Central memory CD8-positive, alpha-beta T cell (primary cell): ENCODE measurements at regions not wholly inside any gene's neighbourhood (a gene's known extent, or its start where the extent isn't known, plus 50 kb on each side); places are given as distances from the start of the nearest gene placed in this dataset.

ENCODE experiments used
- ATAC-seq: fragments of 150-1000 bp; cut with Tn5 transposase; replicated peaks from 2 replicates; pipeline ENCODE4 v1.10.0; 2022; ENCODE audit warnings: mild to moderate bottlenecking, moderate FRiP score, moderate number of reproducible peaks; ENCODE audit not compliant: poor library complexity, severe bottlenecking; ENCODE audit errors: extremely low read depth
- DNase-seq, 2 donors: peaks; one replicate each; pipeline ENCODE4 v3.0.0; 2021; ENCODE audit warnings: low spot score in 2 of 2
- H3K27ac Mint-ChIP-seq: one replicate; pipeline ENCODE4 v1.8.0; 2022; ENCODE audit warnings: low read depth, mild to moderate bottlenecking, moderate library complexity, mixed read lengths
- H3K27me3 Mint-ChIP-seq: one replicate; pipeline ENCODE4 v1.8.0; 2022; ENCODE audit warnings: mixed read lengths
- H3K36me3 Mint-ChIP-seq: one replicate; pipeline ENCODE4 v1.8.0; 2022; ENCODE audit warnings: mild to moderate bottlenecking, moderate library complexity, mixed read lengths; ENCODE audit not compliant: insufficient read depth
- H3K4me1 Mint-ChIP-seq: one replicate; pipeline ENCODE4 v1.8.0; 2022; ENCODE audit warnings: mixed read lengths
- H3K4me3 Mint-ChIP-seq: one replicate; pipeline ENCODE4 v1.8.0; 2022; ENCODE audit warnings: mild to moderate bottlenecking, moderate library complexity, mixed read lengths
- H3K9me3 Mint-ChIP-seq: one replicate; pipeline ENCODE4 v1.8.0; 2022; ENCODE audit warnings: mixed read lengths

DNA sequence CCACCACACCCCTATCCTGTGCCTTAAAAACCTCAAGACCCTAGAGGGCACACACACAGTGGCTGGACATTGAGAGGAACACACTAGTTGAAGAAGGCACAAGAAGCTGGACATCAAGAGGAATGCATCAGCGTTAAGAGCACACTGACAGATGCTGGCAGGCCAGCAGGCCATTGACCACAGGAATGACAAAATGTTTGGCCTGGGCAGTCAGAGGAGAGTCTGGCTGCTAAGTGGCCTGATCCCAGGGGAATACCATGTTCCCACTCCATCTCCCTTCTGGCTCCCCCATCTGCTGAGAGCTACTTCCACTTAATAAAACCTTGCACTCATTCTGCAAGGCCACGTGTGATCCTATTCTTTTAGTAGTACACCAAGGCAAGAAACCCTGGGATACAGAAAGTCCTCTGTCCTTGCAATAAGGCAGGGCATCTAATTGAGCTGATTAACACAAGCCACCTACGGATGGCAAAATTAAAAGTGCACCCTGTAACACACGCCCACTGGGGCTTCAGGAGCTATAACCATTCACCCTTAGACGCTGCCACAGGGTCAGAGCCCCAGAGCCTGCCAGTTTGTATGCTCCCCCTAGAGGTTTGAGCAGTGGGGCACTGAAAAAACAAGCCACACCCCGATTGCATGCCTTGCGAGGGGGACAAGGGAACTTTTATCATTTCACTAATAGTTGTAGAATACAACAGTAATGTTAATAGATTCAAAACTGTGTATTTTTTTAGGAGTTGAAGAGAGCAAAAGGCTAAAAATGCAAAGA lies 1216.1 kb upstream of the NCAM2 start:
- DNase-seq (no peak), ATAC-seq (no peak)
- H3K9me3 Mint-ChIP-seq: peaks cover 16% of the 10 kb centered on the region
- H3K27ac Mint-ChIP-seq: no peak overlapping the region
- H3K4me3 Mint-ChIP-seq: no peak overlapping the region
- no peaks in the 10 kb centered on the region for H3K27me3 Mint-ChIP-seq
- H3K36me3 Mint-ChIP-seq: no peaks in the 10 kb centered on the region
- H3K4me1 Mint-ChIP-seq: no peaks in the 10 kb centered on the region

DNA sequence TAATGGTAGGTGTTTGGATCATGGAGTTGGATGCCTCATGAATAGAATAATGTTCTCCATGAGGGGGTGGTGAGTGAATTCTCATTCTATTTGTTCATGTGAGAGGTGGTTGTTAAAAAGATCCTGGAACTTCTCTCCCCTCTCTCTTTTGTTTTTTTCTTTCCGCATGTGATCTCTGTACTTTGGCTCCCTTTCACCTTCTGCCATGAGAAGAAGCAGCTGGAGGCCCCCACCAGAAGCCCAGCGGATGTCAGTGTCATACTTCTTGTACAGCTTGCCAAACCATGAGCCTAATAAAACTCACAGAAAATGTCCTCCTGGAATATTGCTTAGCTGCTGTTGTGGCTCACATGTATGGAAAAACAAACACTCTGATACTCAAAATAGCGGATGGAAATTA lies 1212.3 kb upstream of the NCAM2 start:
- Mint-ChIP-seq H3K36me3 (no peaks in the 10 kb centered on the region), H3K4me3 (no peak overlapping the region), H3K4me1 (no peaks in the 10 kb centered on the region), H3K27me3 (no peaks in the 10 kb centered on the region), H3K9me3 (peaks cover 16% of the 10 kb centered on the region), H3K27ac (no peak overlapping the region)
- no peak for ATAC-seq
- no peak for DNase-seq

DNA sequence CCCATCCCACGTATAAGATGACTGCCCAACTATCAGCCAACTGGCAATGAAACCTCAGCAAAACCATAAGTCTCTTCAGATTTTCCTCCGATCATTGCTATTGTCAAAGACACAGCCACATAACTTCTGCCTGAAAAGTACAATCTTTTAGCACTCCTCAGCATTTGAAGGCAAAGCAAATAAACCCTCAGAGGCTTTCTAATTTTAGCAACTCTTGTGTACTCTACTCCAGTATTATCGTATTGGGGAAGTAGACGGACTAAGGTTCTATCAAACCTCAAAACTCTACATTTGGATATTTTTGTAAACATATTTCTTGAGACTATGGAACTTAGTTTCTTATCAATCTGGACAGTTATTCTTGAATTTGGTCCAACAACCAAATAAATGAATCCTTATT lies 1206.2 kb upstream of the NCAM2 start:
- Mint-ChIP-seq H3K9me3 (peaks cover 11% of the 10 kb centered on the region), H3K27me3 (no peaks in the 10 kb centered on the region)
- no peak for ATAC-seq

DNA sequence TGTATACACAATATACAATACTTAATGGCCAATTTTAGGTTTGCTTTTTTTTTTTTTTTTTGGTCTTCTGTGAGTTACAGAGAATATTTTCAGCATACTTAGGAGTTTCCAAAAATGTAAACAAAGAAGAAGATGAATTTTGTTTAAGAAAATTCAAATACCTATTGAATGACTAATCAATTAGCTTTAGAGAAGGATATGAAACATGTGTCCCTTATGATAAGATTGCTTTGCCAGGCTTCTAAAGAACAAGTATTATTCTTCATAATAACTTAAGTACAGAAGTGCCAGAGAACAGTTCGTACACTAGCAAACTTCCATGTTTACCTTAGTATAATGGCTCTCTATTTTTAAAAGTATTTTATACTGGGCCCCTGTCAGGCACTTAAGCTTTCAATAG lies 1191.0 kb upstream of the NCAM2 start:
- no peak for DNase-seq

More for the DNA sequence above, 1206.2 kb upstream of the NCAM2 start:
- Mint-ChIP-seq H3K36me3 (no peaks in the 10 kb centered on the region), H3K4me1 (no peaks in the 10 kb centered on the region), H3K4me3 (no peak overlapping the region), H3K27ac (no peak overlapping the region)
- no peak for DNase-seq

DNA sequence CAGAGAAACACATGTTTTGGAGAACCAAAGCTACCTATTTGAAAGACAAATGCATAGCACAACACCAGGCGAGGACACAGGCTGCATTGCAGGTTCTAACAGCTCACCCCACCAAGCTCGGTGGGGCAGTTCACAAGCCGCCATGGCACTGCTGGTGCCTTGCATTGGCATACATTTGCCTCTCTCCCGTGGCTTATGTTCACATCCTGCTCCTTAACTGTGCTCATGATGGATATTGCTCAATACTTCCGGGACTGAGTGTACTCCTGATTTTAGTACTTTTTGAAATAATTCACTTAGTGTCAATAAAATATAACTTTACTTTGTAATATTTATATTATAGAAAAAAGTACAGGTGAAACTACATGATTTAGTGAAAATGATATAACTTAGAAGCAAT lies 1187.4 kb upstream of the NCAM2 start:
- DNase-seq (no peak), ATAC-seq (no peak)
- Mint-ChIP-seq H3K4me3 (no peak overlapping the region), H3K4me1 (no peaks in the 10 kb centered on the region), H3K27ac (no peak overlapping the region), H3K9me3 (peaks cover 24% of the 10 kb centered on the region), H3K36me3 (no peaks in the 10 kb centered on the region), H3K27me3 (no peaks in the 10 kb centered on the region)

More for the DNA sequence above, 1191.0 kb upstream of the NCAM2 start:
- H3K27ac Mint-ChIP-seq: no peak overlapping the region
- no peaks in the 10 kb centered on the region for H3K36me3 Mint-ChIP-seq
- peaks cover 11% of the 10 kb centered on the region for H3K9me3 Mint-ChIP-seq
- ATAC-seq: no peak
- H3K27me3 Mint-ChIP-seq: no peaks in the 10 kb centered on the region
- no peak overlapping the region for H3K4me3 Mint-ChIP-seq
- no peaks in the 10 kb centered on the region for H3K4me1 Mint-ChIP-seq

DNA sequence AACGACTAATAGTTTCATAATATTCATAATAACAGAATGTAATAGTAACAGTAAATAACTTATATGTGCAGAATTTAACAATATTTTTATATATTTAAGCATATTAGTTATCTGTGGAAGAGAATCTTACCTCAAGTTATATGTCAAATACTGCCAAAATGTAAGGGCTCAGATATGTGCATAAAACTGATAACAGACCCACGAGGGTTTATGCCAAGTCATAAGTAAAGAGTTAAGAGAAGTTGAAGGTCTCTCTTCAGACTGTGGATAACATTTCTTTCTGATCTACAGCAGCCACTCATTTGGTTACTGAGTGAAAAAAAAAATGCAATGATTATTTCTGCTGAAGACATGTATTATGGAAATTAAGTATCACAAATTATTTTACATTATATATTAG lies 1167.8 kb upstream of the NCAM2 start:
- Mint-ChIP-seq H3K27ac (no peak overlapping the region), H3K9me3 (peaks cover 35% of the 10 kb centered on the region), H3K27me3 (no peaks in the 10 kb centered on the region), H3K36me3 (no peaks in the 10 kb centered on the region), H3K4me1 (no peaks in the 10 kb centered on the region), H3K4me3 (no peak overlapping the region)
- DNase-seq (no peak), ATAC-seq (no peak)

DNA sequence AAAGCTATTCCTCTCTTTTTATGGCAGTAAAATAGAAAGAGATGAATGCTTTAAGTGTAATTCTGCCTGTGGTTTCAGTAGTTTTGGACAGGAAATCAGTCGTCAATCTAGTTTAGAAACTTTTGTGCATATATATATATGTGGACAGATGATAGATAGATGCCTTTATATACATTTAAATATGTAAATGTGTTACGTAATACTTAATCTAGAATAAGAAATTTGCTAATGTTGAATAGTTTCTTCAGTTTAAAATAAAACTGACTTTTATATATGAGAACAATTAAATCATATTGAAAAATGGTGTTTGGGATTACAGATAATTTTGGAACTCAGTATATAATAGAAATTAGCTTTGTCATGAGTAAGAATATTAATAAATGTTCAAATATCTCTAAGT lies 1165.7 kb upstream of the NCAM2 start:
- ATAC-seq (no peak), DNase-seq (no peak)
- Mint-ChIP-seq H3K4me1 (no peaks in the 10 kb centered on the region), H3K27me3 (no peaks in the 10 kb centered on the region), H3K4me3 (no peak overlapping the region), H3K9me3 (peaks cover 36% of the 10 kb centered on the region), H3K36me3 (no peaks in the 10 kb centered on the region), H3K27ac (no peak overlapping the region)

DNA sequence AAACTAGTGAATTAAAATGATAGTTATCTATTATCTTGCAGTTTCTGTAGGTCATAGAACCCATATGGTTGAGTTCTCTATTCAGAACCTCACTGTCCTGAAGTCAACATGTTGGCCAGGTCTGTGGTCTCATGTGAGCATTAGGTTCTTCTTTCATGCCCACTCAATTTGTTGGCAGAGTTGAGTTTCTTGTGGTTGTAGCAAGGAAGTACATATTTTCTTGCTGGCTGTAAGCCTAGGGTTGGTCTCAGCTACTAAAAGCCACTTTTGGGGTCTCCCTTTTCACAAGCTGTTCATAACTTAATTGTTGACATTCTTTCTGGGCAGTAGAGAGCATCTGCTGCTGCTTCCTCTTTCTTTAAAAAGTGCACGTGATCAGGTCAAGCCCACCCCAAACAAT lies 1165.1 kb upstream of the NCAM2 start:
- Mint-ChIP-seq H3K36me3 (no peaks in the 10 kb centered on the region), H3K4me1 (no peaks in the 10 kb centered on the region), H3K4me3 (no peak overlapping the region), H3K27me3 (no peaks in the 10 kb centered on the region), H3K9me3 (peaks cover 32% of the 10 kb centered on the region), H3K27ac (no peak overlapping the region)
- ATAC-seq: no peak
- DNase-seq: no peak

DNA sequence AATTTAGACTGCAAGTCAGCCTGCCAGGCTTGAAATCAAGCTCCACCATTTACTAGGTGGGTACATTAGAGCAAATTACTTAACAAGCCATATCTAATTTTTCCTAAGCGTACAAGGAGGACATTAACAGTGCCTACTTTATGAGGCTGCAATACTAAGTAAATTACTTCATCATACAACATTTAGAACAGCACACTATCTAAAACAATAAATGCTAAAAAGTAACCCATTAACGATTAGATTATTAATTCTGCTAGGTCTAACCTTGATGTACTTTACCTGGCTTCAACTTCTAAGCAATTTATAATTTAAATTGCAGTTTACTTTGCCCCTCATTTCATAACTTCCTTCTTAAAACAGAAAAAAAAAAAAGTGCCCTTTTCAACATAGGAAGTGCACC lies 1155.6 kb upstream of the NCAM2 start:
- Mint-ChIP-seq H3K36me3 (no peaks in the 10 kb centered on the region), H3K27ac (no peak overlapping the region), H3K4me1 (no peaks in the 10 kb centered on the region), H3K27me3 (no peaks in the 10 kb centered on the region), H3K4me3 (no peak overlapping the region), H3K9me3 (peaks cover 6% of the 10 kb centered on the region)
- no peak for DNase-seq
- no peak for ATAC-seq

DNA sequence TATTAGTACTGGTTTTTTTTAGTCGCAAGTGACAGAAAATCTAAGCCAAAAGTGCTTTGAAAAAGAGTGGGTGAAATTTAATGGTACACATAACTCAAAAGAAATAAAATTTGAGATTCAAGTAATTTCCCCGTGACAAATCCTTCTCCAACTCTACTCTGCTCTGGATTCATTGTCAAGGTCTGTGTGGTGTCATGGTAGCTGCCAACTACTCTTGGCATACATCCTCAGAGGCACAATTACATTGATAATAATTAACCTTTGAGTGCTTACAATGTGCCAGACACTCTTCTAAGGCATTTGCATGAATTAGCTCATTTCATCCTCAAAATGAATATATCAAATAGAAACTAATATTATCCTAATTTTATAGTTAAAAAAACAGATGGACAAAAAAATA lies 1153.9 kb upstream of the NCAM2 start:
- no peak for DNase-seq
- Mint-ChIP-seq H3K27ac (no peak overlapping the region), H3K27me3 (no peaks in the 10 kb centered on the region), H3K36me3 (no peaks in the 10 kb centered on the region), H3K9me3 (no peaks in the 10 kb centered on the region), H3K4me1 (no peaks in the 10 kb centered on the region), H3K4me3 (no peak overlapping the region)
- ATAC-seq: no peak

DNA sequence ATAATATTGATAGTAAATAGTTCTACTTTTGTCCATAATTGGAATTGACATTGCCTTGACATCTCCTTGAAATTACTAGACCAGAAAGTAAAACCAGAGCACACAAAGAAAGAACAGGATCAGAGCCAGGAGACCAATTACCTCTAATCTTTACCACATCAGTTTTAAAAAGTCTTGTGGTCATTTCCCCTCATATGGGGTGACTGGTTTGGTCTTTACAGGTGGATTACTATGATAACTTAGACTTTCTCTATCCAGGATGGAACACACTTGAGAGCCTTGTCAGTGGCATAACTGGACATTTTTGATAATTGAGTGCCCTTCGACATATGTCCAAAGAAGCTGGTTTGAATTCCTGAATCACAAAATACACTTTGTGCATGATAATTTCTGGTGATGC lies 1148.1 kb upstream of the NCAM2 start:
- Mint-ChIP-seq H3K27ac (no peak overlapping the region), H3K36me3 (no peaks in the 10 kb centered on the region), H3K9me3 (peaks cover 9% of the 10 kb centered on the region), H3K4me3 (no peak overlapping the region), H3K27me3 (no peaks in the 10 kb centered on the region), H3K4me1 (no peaks in the 10 kb centered on the region)
- DNase-seq (no peak), ATAC-seq (no peak)

DNA sequence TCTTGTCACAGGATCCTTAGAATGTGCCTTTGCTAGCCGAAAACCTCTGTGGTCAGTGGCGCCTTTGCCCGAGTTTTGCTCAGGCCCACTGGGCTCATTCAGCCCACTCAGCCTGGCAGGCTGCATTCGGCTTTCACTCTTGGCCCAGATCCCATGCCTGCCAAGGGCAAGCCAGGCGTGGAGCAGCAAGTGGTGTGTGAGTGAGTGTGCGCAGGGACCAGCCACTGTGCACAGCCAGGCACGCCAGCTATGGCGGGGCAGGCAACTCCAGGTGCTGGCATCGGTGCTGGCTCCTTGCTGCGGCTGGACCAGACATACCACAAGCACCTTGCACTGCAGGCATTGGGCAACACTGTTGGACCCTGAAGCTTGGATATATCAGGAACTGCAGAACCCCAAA lies 1145.1 kb upstream of the NCAM2 start:
- Mint-ChIP-seq H3K9me3 (peaks cover 9% of the 10 kb centered on the region), H3K27me3 (no peaks in the 10 kb centered on the region), H3K4me3 (no peak overlapping the region), H3K4me1 (no peaks in the 10 kb centered on the region), H3K27ac (no peak overlapping the region), H3K36me3 (no peaks in the 10 kb centered on the region)
- DNase-seq: no peak
- no peak for ATAC-seq

DNA sequence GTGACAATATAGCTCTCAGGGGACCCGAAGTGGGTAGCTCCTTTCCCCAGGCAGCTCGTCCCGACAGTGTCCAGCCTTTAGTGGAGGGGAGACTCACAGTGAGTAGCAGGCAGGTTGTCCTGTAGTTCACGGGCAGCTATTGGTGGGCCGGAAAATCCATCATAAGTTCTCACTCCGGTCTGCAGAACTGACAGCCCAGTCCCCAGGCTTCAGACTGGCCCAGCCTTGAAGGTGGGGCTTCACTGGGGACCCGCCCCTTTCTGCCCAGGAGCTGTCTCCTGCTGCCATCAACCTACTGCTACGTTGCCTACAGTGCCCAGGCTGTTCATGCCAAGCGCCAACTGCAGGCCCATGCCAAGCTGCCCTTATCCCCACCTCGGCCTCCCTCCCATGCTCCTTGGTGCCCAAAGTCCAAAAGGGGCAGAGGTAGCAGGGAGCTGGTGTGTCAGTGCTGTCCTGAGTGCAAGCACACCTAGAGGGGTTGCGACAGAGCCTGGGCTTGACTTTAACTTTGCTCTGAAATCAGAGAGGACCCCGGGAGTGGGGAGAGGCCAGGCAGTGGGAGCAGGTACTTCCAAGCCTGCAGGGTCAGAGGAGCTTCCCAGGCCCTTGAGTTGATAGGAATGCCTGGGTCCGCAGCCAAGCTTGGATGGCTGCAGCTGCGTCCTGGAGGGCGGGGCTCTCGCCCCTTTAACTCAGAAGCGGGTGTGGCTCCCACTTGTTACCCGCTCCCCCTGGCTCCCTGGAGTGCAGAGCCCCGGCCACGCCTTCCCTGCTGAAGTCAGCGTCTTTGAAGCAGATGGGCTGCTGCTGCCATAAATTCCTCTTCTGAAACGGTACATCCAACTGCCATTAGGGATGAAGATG lies 1144.3 kb upstream of the NCAM2 start:
- Mint-ChIP-seq H3K9me3 (peaks cover 9% of the 10 kb centered on the region), H3K36me3 (no peaks in the 10 kb centered on the region), H3K27ac (no peak overlapping the region), H3K4me1 (no peaks in the 10 kb centered on the region), H3K4me3 (no peak overlapping the region), H3K27me3 (no peaks in the 10 kb centered on the region)
- ATAC-seq (no peak), DNase-seq (no peak)
